ENCODE measurements at regions not wholly inside any gene's neighbourhood (a gene's known extent, or its start where the extent isn't known, plus 50 kb on each side); places are given as distances from the start of the nearest gene placed in this dataset.

- Histone ChIP-seq H3K9ac (ENCODE audit: low read length in 2 of 2) (no peak overlapping the region), H3K27me3 (ENCODE audit: control insufficient read depth in 1 of 2, insufficient read depth in 2 of 2, low read length in 2 of 2) (no peaks in the 10 kb centered on the region), H3K4me3 (ENCODE audit: low read length in 2 of 2) (no peak overlapping the region), H3K4me1 (ENCODE audit: control insufficient read depth, insufficient read depth, low read length) (no peaks in the 10 kb centered on the region), H3K27ac (ENCODE audit: low read length) (no peak overlapping the region), H3K36me3 (ENCODE audit: control insufficient read depth in 2 of 2, insufficient read depth in 2 of 2, low read length in 2 of 2) (no peaks in the 10 kb centered on the region), H3K9me3 (ENCODE audit: control insufficient read depth in 2 of 2, low read length in 2 of 2) (no peaks in the 10 kb centered on the region)
Measured at GRCh38 chr6:87908978-87909811, 138.4 kb upstream of the SPACA1 start.

GRCh38 chr6:87907521-87907920, 140.1 kb upstream of the SPACA1 start:
- Histone ChIP-seq H3K9ac (ENCODE audit: low read length in 2 of 2) (no peak overlapping the region), H3K4me3 (ENCODE audit: low read length in 2 of 2) (no peak overlapping the region), H3K36me3 (ENCODE audit: control insufficient read depth in 2 of 2, insufficient read depth in 2 of 2, low read length in 2 of 2) (no peaks in the 10 kb centered on the region), H3K4me1 (ENCODE audit: control insufficient read depth, insufficient read depth, low read length) (no peaks in the 10 kb centered on the region), H3K27me3 (ENCODE audit: control insufficient read depth in 1 of 2, insufficient read depth in 2 of 2, low read length in 2 of 2) (peaks cover 0 to 2% of the 10 kb centered on the region in 2 donors), H3K27ac (ENCODE audit: low read length) (no peak overlapping the region), H3K9me3 (ENCODE audit: control insufficient read depth in 2 of 2, low read length in 2 of 2) (no peaks in the 10 kb centered on the region)

GRCh38 chr6:87905101-87905641, 142.5 kb upstream of the SPACA1 start:
- no peaks in the 10 kb centered on the region for H3K9me3 ChIP-seq (ENCODE audit: control insufficient read depth in 2 of 2, low read length in 2 of 2)
- no peaks in the 10 kb centered on the region for H3K36me3 ChIP-seq (ENCODE audit: control insufficient read depth in 2 of 2, insufficient read depth in 2 of 2, low read length in 2 of 2)
- no peak overlapping the region for H3K9ac ChIP-seq (ENCODE audit: low read length in 2 of 2)
- no peak overlapping the region for H3K4me3 ChIP-seq (ENCODE audit: low read length in 2 of 2)
- no peak overlapping the region for H3K27ac ChIP-seq (ENCODE audit: low read length)
- peaks cover 0 to 2% of the 10 kb centered on the region in 2 donors for H3K27me3 ChIP-seq (ENCODE audit: control insufficient read depth in 1 of 2, insufficient read depth in 2 of 2, low read length in 2 of 2)
- H3K4me1 ChIP-seq (ENCODE audit: control insufficient read depth, insufficient read depth, low read length): no peaks in the 10 kb centered on the region

GRCh38 chr6:87904011-87904410, 143.6 kb upstream of the SPACA1 start:
- Histone ChIP-seq H3K27ac (ENCODE audit: low read length) (no peak overlapping the region), H3K4me1 (ENCODE audit: control insufficient read depth, insufficient read depth, low read length) (no peaks in the 10 kb centered on the region), H3K9me3 (ENCODE audit: control insufficient read depth in 2 of 2, low read length in 2 of 2) (no peaks in the 10 kb centered on the region), H3K27me3 (ENCODE audit: control insufficient read depth in 1 of 2, insufficient read depth in 2 of 2, low read length in 2 of 2) (peaks cover 0 to 2% of the 10 kb centered on the region in 2 donors), H3K4me3 (ENCODE audit: low read length in 2 of 2) (no peak overlapping the region), H3K9ac (ENCODE audit: low read length in 2 of 2) (no peak overlapping the region), H3K36me3 (ENCODE audit: control insufficient read depth in 2 of 2, insufficient read depth in 2 of 2, low read length in 2 of 2) (no peaks in the 10 kb centered on the region)

- Histone ChIP-seq H3K27ac (ENCODE audit: low read length) (no peak overlapping the region), H3K36me3 (ENCODE audit: control insufficient read depth in 2 of 2, insufficient read depth in 2 of 2, low read length in 2 of 2) (no peaks in the 10 kb centered on the region), H3K9ac (ENCODE audit: low read length in 2 of 2) (no peak overlapping the region), H3K4me3 (ENCODE audit: low read length in 2 of 2) (no peak overlapping the region), H3K4me1 (ENCODE audit: control insufficient read depth, insufficient read depth, low read length) (no peaks in the 10 kb centered on the region), H3K27me3 (ENCODE audit: control insufficient read depth in 1 of 2, insufficient read depth in 2 of 2, low read length in 2 of 2) (peaks cover 0 to 2% of the 10 kb centered on the region in 2 donors), H3K9me3 (ENCODE audit: control insufficient read depth in 2 of 2, low read length in 2 of 2) (no peaks in the 10 kb centered on the region)
Measured at GRCh38 chr6:87903323-87903722, 144.3 kb upstream of the SPACA1 start.

- no peak overlapping the region for H3K9ac ChIP-seq (ENCODE audit: low read length in 2 of 2)
- H3K27me3 ChIP-seq (ENCODE audit: control insufficient read depth in 1 of 2, insufficient read depth in 2 of 2, low read length in 2 of 2): peaks cover 0 to 2% of the 10 kb centered on the region in 2 donors
- no peaks in the 10 kb centered on the region for H3K9me3 ChIP-seq (ENCODE audit: control insufficient read depth in 2 of 2, low read length in 2 of 2)
- no peak overlapping the region for H3K27ac ChIP-seq (ENCODE audit: low read length)
- no peaks in the 10 kb centered on the region for H3K36me3 ChIP-seq (ENCODE audit: control insufficient read depth in 2 of 2, insufficient read depth in 2 of 2, low read length in 2 of 2)
- no peak overlapping the region for H3K4me3 ChIP-seq (ENCODE audit: low read length in 2 of 2)
- no peaks in the 10 kb centered on the region for H3K4me1 ChIP-seq (ENCODE audit: control insufficient read depth, insufficient read depth, low read length)
Measured at GRCh38 chr6:87902383-87902782, 145.3 kb upstream of the SPACA1 start.

GRCh38 chr6:87901613-87902012, 146.0 kb upstream of the SPACA1 start:
- Histone ChIP-seq H3K9me3 (ENCODE audit: control insufficient read depth in 2 of 2, low read length in 2 of 2) (no peaks in the 10 kb centered on the region), H3K27me3 (ENCODE audit: control insufficient read depth in 1 of 2, insufficient read depth in 2 of 2, low read length in 2 of 2) (peaks cover 0 to 2% of the 10 kb centered on the region in 2 donors), H3K27ac (ENCODE audit: low read length) (no peak overlapping the region), H3K4me1 (ENCODE audit: control insufficient read depth, insufficient read depth, low read length) (no peaks in the 10 kb centered on the region), H3K9ac (ENCODE audit: low read length in 2 of 2) (no peak overlapping the region), H3K4me3 (ENCODE audit: low read length in 2 of 2) (no peak overlapping the region), H3K36me3 (ENCODE audit: control insufficient read depth in 2 of 2, insufficient read depth in 2 of 2, low read length in 2 of 2) (no peaks in the 10 kb centered on the region)

- no peaks in the 10 kb centered on the region for H3K4me1 ChIP-seq (ENCODE audit: control insufficient read depth, insufficient read depth, low read length)
- no peak overlapping the region for H3K4me3 ChIP-seq (ENCODE audit: low read length in 2 of 2)
- no peak overlapping the region for H3K27ac ChIP-seq (ENCODE audit: low read length)
- H3K36me3 ChIP-seq (ENCODE audit: control insufficient read depth in 2 of 2, insufficient read depth in 2 of 2, low read length in 2 of 2): no peaks in the 10 kb centered on the region
- H3K9me3 ChIP-seq (ENCODE audit: control insufficient read depth in 2 of 2, low read length in 2 of 2): no peaks in the 10 kb centered on the region
- H3K9ac ChIP-seq (ENCODE audit: low read length in 2 of 2): no peak overlapping the region
- peaks cover 0 to 2% of the 10 kb centered on the region in 2 donors for H3K27me3 ChIP-seq (ENCODE audit: control insufficient read depth in 1 of 2, insufficient read depth in 2 of 2, low read length in 2 of 2)
Measured at GRCh38 chr6:87900160-87900698, 147.4 kb upstream of the SPACA1 start.

GRCh38 chr6:87899499-87900147, 148.0 kb upstream of the SPACA1 start:
- H3K27ac ChIP-seq (ENCODE audit: low read length): no peak overlapping the region
- no peak overlapping the region for H3K4me3 ChIP-seq (ENCODE audit: low read length in 2 of 2)
- no peaks in the 10 kb centered on the region for H3K4me1 ChIP-seq (ENCODE audit: control insufficient read depth, insufficient read depth, low read length)
- no peaks in the 10 kb centered on the region for H3K9me3 ChIP-seq (ENCODE audit: control insufficient read depth in 2 of 2, low read length in 2 of 2)
- no peaks in the 10 kb centered on the region for H3K36me3 ChIP-seq (ENCODE audit: control insufficient read depth in 2 of 2, insufficient read depth in 2 of 2, low read length in 2 of 2)
- H3K27me3 ChIP-seq (ENCODE audit: control insufficient read depth in 1 of 2, insufficient read depth in 2 of 2, low read length in 2 of 2): peaks cover 0 to 2% of the 10 kb centered on the region in 2 donors
- no peak overlapping the region for H3K9ac ChIP-seq (ENCODE audit: low read length in 2 of 2)

GRCh38 chr6:87897663-87898062, 150.0 kb upstream of the SPACA1 start:
- H3K27me3 ChIP-seq (ENCODE audit: control insufficient read depth in 1 of 2, insufficient read depth in 2 of 2, low read length in 2 of 2): no peaks in the 10 kb centered on the region
- H3K4me1 ChIP-seq (ENCODE audit: control insufficient read depth, insufficient read depth, low read length): no peaks in the 10 kb centered on the region
- no peaks in the 10 kb centered on the region for H3K36me3 ChIP-seq (ENCODE audit: control insufficient read depth in 2 of 2, insufficient read depth in 2 of 2, low read length in 2 of 2)
- no peak overlapping the region for H3K4me3 ChIP-seq (ENCODE audit: low read length in 2 of 2)
- no peaks in the 10 kb centered on the region for H3K9me3 ChIP-seq (ENCODE audit: control insufficient read depth in 2 of 2, low read length in 2 of 2)
- no peak overlapping the region for H3K9ac ChIP-seq (ENCODE audit: low read length in 2 of 2)
- H3K27ac ChIP-seq (ENCODE audit: low read length): no peak overlapping the region
